HG03442 (cell line): ENCODE measurements at regions not wholly inside any gene's neighbourhood (a gene's known extent, or its start where the extent isn't known, plus 50 kb on each side); places are given as distances from the start of the nearest gene placed in this dataset.

Experiments used
- ATAC-seq: cut with Tn5 transposase; IDR thresholded peaks from one replicate; pipeline ENCODE4 v1.9.1; 2021; ENCODE audit warnings: mild to moderate bottlenecking, moderate library complexity; ENCODE audit not compliant: unreplicated experiment

DNA sequence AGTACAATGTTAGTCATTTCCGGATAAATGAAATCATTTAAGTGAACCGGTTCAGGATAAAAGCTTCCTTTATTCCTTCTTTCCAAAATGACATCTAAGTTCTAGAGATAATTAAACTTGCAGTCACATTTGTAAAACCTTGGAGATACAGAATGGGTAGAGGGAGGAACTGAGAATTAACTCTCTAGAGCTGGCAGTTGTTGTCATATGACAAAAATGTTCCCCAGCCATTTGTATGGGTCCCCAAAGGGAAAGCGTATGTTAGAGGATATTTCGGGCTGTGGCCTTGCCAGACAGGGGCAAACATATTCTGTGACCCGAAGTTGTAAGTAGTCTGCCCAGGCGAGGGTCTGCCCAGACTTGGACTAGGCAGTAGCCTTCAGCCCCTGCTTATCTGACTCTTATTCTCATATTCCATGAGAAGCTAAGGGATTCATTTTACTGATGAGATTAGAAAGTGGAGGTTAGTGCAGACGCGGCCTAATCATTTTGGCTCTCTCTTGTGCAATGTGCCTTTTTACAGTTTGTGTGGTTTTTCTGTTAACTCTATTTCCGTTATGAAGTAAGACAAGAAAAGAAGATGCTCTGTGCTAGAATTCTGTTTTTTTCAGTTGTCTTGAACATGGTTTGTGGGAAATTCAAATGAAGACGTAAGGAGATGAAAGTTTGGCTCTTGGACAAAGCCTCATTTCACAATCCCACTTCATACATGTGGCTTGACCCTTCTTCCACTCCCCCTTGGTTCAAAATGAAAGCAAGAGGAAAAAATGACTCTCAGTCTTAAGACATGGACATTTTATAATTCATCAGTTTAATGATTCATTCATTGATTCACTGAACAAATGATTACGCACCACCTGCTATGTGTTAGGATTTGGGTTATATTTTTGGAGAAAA lies 2394.2 kb upstream of the AGA start:
- ATAC-seq = no peak

DNA sequence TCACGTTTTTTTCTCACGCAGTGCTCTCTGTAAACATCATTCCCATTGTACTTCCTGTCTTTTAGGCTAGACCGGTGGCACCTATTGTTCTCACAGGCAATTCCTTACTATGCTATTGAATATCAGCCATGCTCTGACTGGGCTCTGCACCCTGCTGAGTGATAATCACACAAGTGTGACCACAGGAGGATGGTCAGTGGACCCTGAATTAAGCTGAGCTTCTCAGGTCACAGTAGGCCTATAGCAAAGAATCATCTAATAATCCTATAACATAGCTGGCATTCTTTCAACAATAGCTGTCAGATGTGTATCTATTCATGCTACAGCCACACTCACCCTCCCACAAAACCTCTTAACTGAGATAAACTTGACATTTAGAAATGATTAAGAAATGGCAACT lies 2399.8 kb upstream of the TENM3 start:
- no peak for ATAC-seq

DNA sequence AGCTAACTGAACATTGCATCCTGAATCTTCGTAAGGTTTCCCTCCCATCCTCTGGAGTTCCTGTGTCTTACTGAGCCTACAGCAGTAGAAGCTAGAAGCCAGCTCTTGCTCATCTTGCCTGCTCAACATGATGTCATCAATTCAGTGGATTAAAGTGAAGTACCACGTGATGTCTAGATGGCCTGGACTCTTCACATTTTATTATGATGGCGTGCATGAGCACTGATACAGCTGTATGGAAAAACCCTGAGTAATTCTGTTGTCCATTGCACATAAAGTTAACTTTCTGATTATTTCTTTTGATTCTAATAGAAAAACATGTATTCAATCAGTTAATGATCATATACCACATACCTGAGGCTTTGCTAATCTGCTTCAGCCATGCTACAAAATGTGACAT lies 2387.7 kb upstream of the TENM3 start:
- no peak for ATAC-seq

DNA sequence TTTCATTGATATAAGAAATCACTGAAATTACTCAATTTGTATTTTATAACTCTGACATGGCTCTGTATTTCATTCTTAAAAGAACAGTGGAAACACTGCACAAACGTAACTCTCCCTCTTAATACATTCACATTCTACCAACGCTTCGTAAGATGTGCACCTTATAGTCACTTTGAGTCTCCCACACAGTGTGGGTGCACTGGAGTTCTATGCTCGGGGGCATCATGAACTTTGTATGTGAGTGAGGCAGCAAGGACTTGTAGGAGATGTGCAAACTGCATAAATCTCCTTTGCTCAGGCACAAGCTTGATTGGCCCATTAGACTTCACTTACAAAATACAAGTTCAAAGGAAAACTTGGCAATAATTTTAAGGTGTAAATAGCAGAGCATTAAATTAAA lies 2385.0 kb upstream of the TENM3 start:
- ATAC-seq = no peak

DNA sequence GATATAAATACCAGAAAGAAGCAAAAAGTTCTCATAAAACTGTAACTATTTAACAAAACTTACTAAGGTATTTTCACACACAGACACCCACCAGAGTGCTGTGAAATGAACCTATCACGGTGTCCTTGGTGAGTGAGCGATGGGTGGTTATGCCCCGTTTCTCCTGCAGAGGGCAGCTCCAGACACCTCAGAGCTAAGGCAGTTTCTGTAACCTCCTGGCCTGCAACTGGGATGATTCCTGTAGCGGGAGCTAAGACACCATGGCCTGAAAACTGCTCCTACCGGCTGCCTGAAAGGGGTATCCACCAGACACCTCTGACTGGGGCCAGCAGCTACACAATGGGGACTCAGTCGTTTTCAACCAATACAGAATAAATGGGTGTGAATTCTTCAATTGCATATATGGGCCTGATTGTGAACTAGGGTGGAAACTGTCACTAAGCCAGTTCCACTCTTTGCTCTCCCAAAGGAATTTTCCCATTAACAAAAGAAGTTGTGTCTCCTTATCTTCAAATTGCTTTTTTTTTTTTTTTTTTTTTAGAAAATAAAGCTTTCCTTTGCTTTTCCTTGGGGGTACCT lies 2375.8 kb upstream of the TENM3 start:
- ATAC-seq = peak; percentile 99

DNA sequence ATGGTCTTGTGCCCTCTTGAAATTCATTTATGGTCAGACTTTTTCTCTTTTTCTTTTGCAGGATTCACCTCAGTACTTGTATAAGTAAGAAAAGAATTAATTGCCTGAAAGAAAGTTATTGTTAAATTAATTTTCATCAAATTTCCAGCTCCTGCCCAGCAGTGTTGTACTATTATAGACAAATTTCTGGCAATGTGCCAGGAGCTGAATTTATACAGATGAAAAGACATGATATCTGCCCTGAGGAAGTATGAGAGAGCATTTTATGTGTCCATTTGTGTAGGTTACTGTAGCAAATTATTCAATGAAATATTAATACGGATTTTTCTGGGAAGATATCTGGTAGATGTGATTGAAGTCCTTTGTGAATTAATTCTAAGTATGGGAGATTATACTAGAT lies 2371.5 kb upstream of the TENM3 start:
- no peak for ATAC-seq

DNA sequence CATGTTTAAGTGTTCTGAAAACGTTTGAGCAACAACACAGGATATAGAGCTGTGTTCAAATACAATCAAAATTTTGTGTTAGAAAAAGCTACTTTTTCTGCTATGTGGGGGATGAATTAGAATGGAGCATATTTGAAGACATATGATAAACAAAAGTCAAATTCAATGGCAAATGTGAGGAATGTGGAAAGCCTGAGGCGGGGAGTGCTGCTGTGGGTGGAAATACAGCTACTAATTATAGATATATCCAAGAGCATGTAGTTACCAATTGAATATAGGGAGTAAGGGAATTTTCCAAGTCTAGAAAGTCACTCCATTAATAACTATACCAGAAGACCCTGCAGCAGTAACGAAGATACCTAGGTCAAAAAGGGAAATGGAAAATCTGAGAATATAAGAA lies 2370.4 kb upstream of the TENM3 start:
- ATAC-seq = no peak

DNA sequence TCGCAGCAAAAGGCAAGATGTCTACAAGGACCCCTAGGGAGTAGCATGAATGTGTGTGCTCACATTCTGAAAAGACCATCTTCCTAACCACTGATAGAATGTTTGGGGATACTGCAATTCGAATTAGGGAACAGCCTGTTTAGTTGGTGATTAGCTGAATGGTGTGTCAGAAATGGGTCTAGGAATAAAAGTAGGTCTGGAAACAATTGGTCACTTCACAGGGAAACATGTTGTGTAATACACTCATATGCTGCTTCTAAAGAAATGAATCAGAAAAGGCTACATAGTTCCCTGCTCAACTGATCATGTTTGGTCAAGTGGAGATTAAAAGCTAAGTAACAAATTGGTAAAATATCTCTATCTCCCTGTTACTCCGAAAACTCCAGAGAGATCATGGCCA lies 2362.4 kb upstream of the TENM3 start:
- ATAC-seq = no peak

DNA sequence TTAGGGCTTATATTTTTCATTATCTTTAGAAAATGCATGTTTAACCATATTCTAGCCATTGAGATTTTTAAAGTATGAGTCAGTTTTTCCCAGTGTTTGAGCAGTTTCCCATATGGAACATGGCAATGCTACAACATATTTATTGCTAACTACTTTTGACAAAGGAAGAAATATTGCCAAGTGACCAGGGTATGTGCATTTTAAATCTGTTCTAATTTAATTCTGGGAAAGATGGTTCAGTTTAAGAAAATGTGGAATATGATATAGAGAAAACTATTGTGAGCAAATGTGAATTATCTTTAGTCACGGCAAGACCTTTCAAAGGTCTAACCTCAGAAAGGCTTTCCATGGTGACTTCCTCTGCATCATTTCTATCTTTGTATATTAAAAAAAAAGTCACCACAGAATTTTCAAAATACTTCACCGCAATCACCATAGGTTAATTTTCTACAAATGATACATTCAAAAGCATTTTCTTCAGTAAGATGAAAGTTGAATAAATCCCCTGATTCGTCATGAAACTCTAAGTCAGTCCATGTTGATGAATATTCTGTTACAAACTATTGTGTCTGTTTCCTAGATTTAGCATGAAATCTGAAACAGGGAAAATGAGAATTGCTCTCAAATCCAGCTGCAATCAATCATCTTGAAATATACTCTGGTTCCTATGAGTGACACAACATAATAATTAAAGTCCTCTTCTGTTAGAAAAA lies 2349.0 kb upstream of the TENM3 start:
- no peak for ATAC-seq

DNA sequence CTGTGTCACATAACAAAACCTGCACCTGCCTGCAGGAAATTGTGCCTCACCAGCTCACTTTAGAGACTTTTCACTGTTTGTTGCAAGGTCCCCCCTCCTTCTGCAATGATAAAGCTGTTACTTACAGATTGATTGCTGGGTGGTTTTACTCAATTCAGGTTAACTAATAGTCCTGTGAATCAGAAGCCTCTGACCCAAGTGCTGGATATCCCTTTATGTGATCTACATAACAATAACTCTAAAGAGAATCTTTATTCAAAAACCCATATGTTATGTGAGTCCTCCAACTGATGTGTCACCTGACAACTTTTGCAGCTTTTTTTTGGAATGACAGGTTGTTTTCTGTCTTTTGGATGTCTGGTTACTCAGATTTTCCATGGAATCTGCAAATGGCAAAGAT lies 2323.6 kb upstream of the TENM3 start:
- ATAC-seq = no peak

DNA sequence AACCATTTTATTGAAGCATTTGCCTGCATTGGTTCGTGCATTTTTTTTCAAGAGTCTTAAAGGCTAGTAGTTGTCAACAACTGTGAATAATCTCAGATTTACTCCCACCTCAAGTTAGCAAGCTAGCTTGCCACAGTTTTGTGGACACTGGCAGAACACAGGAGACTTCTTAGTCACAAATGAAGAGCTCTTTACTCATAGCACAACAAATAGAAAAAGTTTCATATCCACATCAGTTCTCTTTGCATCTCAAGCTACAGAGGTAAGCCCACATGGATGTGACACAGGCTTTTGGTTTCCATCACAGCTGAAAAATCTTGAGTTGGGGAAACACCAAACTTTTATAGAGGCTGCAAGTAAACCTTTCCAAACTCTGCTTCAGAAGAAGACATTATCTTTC lies 2315.7 kb upstream of the TENM3 start:
- no peak for ATAC-seq

DNA sequence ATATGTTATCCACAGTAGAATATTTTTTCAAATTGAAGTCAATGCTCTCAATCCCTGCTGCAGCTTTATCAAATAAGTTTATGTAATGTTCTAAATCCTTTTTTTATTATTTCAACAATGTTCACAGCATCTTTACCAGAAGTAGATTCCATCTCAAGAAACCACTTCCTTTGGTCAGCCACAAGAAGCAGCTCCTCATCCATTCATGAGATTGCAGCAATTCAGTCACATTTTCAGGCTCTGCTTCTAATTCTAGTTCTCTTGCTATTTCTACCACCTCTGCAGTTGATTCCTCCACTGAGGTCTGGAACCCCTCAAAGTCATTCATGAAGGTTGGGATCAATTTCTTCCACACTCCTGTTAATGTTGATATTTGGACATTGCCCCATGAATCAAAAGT lies 2301.3 kb upstream of the TENM3 start:
- no peak for ATAC-seq

DNA sequence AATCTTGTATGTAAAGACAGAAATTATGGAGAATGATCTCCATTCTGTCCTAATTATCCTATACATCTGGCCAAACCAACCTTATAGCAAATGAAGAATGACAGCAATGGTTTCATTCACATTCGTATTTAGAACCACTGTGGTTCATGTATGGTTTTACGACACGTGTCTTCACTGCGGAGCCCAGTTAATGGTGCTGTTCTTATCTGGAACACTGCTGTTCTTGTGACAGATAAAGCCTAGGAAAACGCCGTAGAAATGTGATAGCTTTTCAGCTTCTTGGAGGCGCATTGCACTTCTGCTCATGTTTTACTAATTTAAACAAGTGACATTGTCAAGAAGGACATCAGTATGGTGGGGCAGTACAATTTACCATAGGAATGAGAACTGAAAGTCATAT lies 2266.4 kb upstream of the TENM3 start:
- ATAC-seq = no peak

DNA sequence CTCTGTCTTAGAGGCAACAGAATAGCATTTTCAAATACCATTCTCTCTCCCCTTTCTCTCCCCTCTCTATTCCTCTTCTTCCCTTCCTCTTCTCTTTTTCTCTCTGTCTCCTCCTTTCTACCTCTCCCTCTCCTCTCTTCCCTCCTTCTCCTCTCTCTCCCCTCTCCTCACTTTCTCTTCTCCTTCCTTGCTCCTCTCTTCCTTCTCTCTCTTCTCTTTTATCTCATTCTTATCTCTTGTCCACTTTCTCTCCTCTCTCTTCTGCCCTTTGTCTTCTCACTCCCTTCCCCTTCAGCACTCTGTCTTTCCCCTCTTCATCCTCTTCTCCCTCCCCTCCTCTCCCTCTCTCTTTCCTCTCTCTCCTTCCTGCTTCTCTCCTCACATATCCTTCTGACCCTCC lies 2265.8 kb upstream of the TENM3 start:
- ATAC-seq = no peak

DNA sequence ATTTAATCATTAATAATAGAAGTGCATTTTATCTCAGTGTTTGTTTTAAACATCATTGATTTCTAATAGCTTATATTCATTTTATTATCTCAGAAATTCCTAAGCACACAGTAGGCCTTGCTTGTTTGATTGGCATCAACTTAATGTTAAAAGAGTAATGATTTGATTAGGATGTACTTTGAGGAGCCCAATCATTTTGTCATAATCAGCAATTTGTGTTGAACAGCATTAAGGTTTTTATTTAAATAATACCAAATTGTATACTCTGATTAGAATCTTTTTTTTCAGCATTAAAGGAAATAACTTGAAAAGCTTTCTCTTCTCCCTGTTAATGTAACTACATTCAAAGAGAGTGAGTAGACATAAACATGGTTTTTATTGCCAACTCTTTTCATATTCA lies 2262.0 kb upstream of the TENM3 start:
- ATAC-seq = no peak

DNA sequence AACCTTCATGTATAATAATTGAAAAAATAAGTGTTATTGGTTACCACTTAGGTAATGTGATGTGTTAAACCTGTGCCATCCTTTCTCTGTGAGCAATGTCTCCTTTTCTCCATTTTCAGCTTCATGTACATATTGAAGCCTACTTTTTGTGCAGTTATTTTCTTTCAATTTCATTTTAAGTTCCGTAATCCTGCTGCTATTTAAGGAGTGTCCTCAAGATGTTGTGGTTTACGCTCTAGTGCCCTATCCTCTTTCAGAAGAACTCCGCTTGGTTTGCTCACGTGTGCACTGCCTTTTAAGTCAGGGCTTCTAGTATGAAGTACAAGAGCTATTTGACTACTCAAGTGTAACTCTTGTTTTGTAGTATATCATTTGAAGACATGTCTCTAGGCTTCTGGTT lies 2253.2 kb upstream of the TENM3 start:
- peak; percentile 99 for ATAC-seq

DNA sequence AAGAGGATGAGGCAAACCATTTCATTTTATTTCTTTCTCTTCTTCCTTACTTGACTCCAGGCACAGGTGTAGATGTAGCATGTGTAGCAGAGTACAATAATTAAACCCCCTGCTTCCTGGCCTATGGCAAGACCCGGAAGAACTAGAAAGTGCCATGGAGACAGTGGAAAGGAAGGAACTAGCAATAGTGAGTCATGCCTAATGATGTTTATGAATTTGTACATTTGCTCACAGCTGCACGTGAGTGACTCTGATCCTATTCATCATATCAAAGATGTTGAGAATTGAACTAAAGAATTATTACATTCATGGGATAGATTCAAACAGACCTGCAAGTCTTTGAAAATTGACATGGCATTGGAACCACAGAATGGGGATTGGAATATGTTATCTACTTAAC lies 2233.9 kb upstream of the TENM3 start:
- no peak for ATAC-seq

DNA sequence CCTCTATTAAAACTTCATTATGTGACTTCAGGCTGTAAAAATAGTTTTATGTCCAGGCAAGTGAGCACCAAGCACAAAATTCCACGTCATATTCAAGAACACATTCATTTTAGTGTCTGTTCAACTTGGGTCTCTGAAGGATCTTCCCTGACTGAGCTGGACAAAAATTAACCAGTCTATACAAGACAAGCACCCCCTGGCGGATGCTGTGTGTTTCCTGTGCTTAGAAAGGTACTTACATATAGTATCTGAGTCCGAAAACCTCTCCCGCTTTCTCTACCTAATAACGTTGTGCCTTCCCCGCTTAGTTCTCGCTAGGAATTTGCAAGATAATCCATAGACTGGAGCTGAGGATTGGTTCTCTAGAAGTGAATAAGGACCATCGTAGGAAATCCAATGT lies 2214.5 kb upstream of the TENM3 start:
- peak; percentile 75 for ATAC-seq

DNA sequence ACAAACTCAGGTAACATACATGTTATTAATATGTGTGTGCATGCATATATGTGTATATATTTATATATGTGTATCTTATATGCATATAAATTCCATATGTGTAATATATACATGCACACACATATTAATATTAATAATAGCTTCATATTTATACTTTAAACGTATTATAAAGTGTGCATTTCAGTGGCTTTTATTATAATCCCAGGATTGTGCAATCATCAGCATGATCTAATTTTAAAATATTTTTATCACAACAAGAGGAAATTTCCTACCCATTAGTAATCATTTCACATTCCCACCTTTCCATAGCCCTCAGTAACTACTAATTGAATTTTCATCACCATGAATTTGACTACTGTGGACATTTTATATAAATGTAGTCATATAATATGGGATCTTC lies 2211.9 kb upstream of the TENM3 start:
- no peak for ATAC-seq

DNA sequence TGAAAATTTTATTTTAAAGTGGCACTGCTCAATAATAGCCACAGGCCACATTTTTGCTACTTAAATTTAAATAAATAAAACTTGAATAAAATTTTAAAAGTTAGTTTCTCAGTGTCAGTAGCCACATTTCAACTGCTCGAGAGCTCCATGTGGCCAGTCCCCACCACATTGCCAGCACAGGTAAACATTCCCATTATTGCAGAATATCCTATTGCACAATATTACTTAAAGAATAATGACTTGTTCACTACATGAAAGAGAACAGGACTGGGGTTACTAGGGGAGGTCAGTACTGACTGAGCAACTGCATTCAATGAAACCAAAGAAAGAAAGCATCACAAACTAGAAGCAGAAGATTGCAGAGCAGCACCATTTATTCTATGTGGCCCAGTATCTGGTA lies 2201.6 kb upstream of the TENM3 start:
- ATAC-seq = no peak

DNA sequence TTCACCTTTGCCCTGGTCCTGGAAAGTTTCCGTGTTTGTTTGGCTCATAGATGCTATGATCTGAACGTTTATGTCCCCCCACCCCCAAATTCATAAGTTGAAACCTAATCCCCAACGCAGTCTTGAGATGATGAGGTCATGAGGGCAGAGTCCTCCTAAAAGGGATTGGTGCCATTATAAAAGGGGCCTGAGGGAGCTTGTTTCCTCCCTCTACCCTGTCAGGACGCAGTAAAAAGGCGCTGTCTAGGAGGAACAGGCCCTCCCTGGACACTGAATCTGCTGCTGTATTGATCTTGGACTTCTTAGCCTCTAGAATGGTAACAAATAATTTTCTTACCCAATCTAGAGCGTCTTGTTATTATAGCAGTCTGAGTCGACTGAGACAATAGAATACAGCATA lies 2190.6 kb upstream of the TENM3 start:
- ATAC-seq = no peak

DNA sequence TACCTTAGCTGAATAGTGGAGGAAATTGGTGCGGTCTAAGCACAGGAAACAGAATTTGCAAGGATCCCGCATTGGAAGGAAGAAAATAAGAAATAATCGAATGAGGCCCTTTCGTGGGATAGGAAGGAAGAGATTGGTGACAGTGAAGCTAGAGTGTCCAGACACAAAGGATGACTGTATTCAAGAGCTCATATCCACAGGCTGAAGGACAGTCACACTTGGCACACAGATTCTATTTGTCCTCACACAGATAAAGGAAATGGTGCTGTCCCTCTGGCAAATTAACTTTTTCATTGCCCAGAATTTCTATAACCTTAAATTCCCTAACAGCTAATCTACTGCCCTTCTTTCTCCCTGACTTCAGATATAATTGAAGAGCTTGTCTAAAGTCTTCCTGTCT lies 2188.9 kb upstream of the TENM3 start:
- no peak for ATAC-seq
